ENCODE measurements at regions not wholly inside any gene's neighbourhood (a gene's known extent, or its start where the extent isn't known, plus 50 kb on each side); places are given as distances from the start of the nearest gene placed in this dataset.

DNA sequence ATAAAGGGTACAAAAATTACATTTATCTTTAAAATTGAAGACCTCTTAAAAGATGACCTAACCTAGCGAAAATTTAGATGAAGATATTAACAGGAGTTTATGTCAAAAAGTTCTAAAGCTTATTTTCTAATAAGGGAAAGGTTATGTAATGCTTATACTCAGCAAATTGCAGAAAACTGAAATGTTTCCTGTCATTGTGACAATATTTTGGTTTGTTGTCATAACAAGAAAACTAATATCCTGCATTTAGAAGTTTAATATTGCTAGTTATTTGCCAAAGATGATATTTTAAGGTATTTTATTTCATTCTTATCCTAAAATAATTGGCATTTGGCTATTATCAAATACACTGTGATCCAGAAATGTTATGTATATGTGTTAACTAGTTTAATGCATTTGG lies 294.5 kb downstream of the C3orf38 start:
- Mint-ChIP-seq H3K4me3 (no peak overlapping the region), H3K27ac (no peak overlapping the region), H3K27me3 (ENCODE audit: insufficient read depth) (no peaks in the 10 kb centered on the region), H3K9me3 (no peaks in the 10 kb centered on the region), H3K36me3 (ENCODE audit: low read depth) (no peaks in the 10 kb centered on the region), H3K4me1 (no peaks in the 10 kb centered on the region)
- WGBS, 2 experiments (ENCODE audit: insufficient coverage in 1 of 2, insufficient read length in 1 of 2), result 100% methylated on average over 1 of the region's 1 CpG
- no peak for TF ChIP-seq CTCF (conservative IDR thresholded peaks at IDR 0.05)
- no peak overlapping the region for H3K27ac ChIP-seq (ENCODE audit: low read depth, low read length)
- H3K9ac ChIP-seq (ENCODE audit: extremely low read depth, low read length, poor library complexity, severe bottlenecking), result no peak overlapping the region
- H3K4me1 ChIP-seq (ENCODE audit: control insufficient read depth, insufficient read depth, low read length), result no peaks in the 10 kb centered on the region
- no peak overlapping the region for H3K4me3 ChIP-seq (ENCODE audit: low read length)
- H3K9me3 ChIP-seq (ENCODE audit: control insufficient read depth, low read length), result no peaks in the 10 kb centered on the region
- DNase-seq, result no peak
- no peaks in the 10 kb centered on the region for H3K36me3 ChIP-seq (ENCODE audit: control insufficient read depth, insufficient read depth, low read length)
- no peaks in the 10 kb centered on the region for H3K27me3 ChIP-seq (ENCODE audit: control insufficient read depth, insufficient read depth, low read length, poor library complexity, severe bottlenecking)

DNA sequence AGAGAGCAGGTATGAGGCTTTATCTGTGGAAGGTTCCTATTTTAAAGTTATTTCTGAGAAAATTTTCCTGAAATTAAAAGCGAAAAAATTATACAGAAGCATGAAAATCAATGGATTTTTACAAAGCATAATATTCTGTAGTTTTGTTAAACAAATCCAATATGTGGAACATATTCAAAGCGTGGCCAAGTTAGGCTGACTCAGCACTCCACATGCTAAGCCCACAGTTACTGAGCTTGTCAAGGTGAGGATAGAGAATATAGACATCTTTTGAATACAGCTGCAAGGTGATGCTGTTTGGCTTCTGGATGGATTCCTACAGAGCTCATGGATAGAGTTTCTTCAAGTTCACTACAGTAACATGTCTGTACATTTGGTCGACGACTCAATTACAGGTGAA lies 302.5 kb downstream of the C3orf38 start:
- DNase-seq, result no peak
- Histone ChIP-seq H3K4me3 (ENCODE audit: low read length) (no peak overlapping the region), H3K36me3 (ENCODE audit: control insufficient read depth, insufficient read depth, low read length) (no peaks in the 10 kb centered on the region), H3K9me3 (ENCODE audit: control insufficient read depth, low read length) (no peaks in the 10 kb centered on the region), H3K27ac (ENCODE audit: low read depth, low read length) (no peak overlapping the region), H3K9ac (ENCODE audit: extremely low read depth, low read length, poor library complexity, severe bottlenecking) (no peak overlapping the region), H3K4me1 (ENCODE audit: control insufficient read depth, insufficient read depth, low read length) (no peaks in the 10 kb centered on the region), H3K27me3 (ENCODE audit: control insufficient read depth, insufficient read depth, low read length, poor library complexity, severe bottlenecking) (no peaks in the 10 kb centered on the region)
- Mint-ChIP-seq H3K9me3 (no peaks in the 10 kb centered on the region), H3K4me1 (no peaks in the 10 kb centered on the region), H3K4me3 (no peak overlapping the region), H3K27ac (no peak overlapping the region), H3K27me3 (ENCODE audit: insufficient read depth) (no peaks in the 10 kb centered on the region), H3K36me3 (ENCODE audit: low read depth) (no peaks in the 10 kb centered on the region)
- TF ChIP-seq CTCF (conservative IDR thresholded peaks at IDR 0.05), result no peak
- 95% methylated on average over 4 of the region's 4 CpGs; no CpG with 5 or more reads in 1 of the 2 experiments for WGBS, 2 experiments (ENCODE audit: insufficient coverage in 1 of 2, insufficient read length in 1 of 2)

- no peaks in the 10 kb centered on the region for H3K36me3 Mint-ChIP-seq (ENCODE audit: low read depth)
- Histone ChIP-seq H3K27me3 (ENCODE audit: control insufficient read depth, insufficient read depth, low read length, poor library complexity, severe bottlenecking) (no peaks in the 10 kb centered on the region), H3K4me1 (ENCODE audit: control insufficient read depth, insufficient read depth, low read length) (no peaks in the 10 kb centered on the region), H3K9me3 (ENCODE audit: control insufficient read depth, low read length) (no peaks in the 10 kb centered on the region), H3K27ac (ENCODE audit: low read depth, low read length) (no peak overlapping the region), H3K9ac (ENCODE audit: extremely low read depth, low read length, poor library complexity, severe bottlenecking) (no peak overlapping the region), H3K36me3 (ENCODE audit: control insufficient read depth, insufficient read depth, low read length) (no peaks in the 10 kb centered on the region), H3K4me3 (ENCODE audit: low read length) (no peak overlapping the region)
- no peaks in the 10 kb centered on the region for H3K4me1 Mint-ChIP-seq
- H3K27me3 Mint-ChIP-seq (ENCODE audit: insufficient read depth), result no peaks in the 10 kb centered on the region
- WGBS, 2 experiments (ENCODE audit: insufficient coverage in 1 of 2, insufficient read length in 1 of 2), result 86 to 95% methylated on average over 1 to 3 of the region's 3 CpGs
- H3K9me3 Mint-ChIP-seq, result no peaks in the 10 kb centered on the region
- no peak for DNase-seq
- TF ChIP-seq CTCF (conservative IDR thresholded peaks at IDR 0.05), result no peak
- no peak overlapping the region for H3K27ac Mint-ChIP-seq
- H3K4me3 Mint-ChIP-seq, result no peak overlapping the region
These were observed 310.6 kb downstream of the C3orf38 start for GRCh38 chr3:88460369-88460768.

Measured in endodermal cell (in vitro differentiated cells).